ENCODE measurements at regions not wholly inside any gene's neighbourhood (a gene's known extent, or its start where the extent isn't known, plus 50 kb on each side); places are given as distances from the start of the nearest gene placed in this dataset.

DNA sequence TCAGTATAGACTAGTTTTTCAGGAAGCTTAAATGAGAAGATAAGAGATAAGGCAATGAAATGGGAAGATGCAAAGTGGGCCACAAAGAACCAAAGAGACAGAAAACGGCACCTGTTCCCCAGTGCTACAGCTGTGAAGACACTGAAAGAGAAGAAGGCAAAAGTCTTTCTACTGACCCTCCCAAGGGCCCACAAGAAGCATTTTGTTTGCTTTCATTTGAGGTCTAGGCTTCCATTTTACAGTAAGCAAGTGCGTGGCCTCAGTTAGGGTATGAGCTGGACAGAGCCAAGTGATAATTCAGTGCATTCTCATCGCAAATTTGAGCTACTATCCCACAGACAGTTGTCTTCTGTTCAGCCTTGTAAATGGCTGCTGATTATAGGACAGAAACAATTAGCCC lies 53.4 kb upstream of the STK17B start:
- no peak for DNase-seq (ENCODE audit: low spot score)

GRCh38 chr2:196225213-196225612 lies 53.8 kb upstream of the STK17B start:
- no peak for DNase-seq (ENCODE audit: low spot score)

DNA sequence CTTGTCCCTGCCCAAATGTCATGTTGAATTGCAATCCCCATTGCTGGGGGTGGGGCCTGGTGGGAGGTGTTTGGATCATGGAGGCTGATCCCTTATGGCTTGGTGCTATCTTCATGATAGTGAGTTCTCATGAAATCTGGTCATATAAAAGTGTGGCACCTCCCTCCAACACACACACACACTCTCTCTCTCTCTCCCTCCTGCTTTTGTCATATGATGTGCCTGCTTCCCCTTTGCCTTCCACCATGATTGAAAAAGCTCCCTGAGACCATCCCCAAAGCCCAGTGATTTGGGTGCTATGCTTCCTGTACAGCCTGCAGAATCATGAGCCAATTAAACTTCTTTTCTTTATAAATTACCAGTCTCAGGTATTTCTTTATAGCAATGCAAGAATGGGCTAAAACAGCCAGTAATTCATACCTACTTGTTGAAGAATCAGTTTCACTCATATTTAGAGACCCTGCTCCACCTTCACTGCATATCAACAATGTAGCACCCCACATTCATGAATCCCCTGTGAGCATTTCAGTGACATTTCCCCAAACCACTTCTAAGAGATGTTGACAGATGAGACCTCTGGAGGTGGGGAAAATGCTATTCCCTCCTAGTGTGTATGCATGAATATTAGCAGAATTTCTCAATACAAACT lies 54.8 kb upstream of the STK17B start:
- no peak for DNase-seq (ENCODE audit: low spot score)

- DNase-seq (ENCODE audit: low spot score): no peak
Measured at GRCh38 chr2:196226707-196227065, 55.3 kb upstream of the STK17B start.

GRCh38 chr2:196229013-196229412 lies 57.6 kb upstream of the STK17B start:
- no peak for DNase-seq (ENCODE audit: low spot score)

- peak; percentile 47 for DNase-seq (ENCODE audit: low spot score)
Measured at GRCh38 chr2:196230061-196230854, 58.9 kb upstream of the STK17B start.

DNA sequence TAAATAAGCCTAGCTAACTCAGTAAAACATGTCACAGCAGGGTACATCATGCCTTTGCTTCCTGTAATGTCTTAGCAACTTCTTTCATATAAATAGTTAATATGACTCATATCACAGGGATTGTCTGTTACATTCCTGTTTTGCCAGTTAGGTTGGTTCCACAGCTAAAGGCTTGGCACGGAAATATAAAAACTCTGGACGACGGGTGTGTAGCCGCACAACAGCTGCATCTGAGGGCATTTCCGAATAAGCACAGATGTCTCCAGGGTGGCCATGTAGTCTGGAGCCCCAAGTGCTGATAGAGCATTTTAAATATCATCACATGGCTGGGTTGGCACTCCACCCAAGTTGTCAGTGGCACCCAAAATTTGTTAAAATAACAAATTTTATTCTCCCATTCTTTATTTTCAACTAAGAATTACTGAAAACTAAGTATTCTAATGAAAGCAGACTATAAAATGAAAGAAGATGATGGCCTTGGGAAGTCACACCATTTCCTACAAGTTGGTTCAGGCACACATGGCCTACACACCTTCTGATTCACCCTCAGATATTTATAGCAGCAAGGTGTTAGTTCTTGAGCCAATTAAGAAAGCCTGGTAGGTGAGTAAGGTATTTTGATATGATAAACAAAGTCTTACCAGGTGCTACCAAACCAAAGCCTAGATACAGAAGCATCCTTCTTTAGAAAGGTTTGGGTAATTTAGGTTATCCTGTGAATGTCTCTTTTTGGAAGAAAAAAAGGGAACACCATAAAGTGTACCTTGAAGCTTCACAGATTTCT lies 61.8 kb upstream of the STK17B start:
- no peak for DNase-seq (ENCODE audit: low spot score)

DNA sequence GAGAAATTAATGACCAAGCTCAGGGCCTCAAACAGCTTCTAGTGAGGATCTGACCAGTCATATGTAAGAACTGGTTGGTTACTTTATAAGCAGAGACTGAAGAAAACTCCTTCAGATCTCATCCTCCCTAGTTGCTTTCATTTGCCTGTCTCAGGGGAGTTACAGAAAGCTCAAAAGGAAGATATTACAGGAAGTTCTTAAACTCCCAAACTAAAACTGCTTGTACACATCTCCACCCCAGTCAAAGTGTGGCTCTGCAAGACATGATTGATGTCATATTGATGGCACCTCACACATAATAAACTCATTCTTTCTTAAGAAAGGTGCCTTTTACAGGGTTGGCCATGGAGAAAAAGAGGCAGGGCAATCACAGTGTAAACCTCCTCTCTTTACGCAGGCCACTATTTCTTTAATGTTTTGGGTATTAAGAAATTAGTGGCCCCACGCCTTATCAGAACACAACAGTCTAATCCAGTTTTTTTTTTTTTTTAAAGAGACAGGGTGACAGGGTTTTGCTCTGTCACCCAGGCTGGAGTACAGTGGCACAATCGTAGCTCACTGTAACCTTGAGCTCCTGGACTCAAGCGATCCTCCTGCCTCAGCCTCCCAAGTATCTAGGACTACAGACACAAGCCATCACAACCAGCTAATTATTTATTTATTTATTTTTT lies 62.6 kb upstream of the STK17B start:
- peak; percentile 44 for DNase-seq (ENCODE audit: low spot score)

- peak; percentile 89 for DNase-seq (ENCODE audit: low spot score)
Measured at GRCh38 chr2:196234672-196235071, 63.3 kb upstream of the STK17B start.

DNA sequence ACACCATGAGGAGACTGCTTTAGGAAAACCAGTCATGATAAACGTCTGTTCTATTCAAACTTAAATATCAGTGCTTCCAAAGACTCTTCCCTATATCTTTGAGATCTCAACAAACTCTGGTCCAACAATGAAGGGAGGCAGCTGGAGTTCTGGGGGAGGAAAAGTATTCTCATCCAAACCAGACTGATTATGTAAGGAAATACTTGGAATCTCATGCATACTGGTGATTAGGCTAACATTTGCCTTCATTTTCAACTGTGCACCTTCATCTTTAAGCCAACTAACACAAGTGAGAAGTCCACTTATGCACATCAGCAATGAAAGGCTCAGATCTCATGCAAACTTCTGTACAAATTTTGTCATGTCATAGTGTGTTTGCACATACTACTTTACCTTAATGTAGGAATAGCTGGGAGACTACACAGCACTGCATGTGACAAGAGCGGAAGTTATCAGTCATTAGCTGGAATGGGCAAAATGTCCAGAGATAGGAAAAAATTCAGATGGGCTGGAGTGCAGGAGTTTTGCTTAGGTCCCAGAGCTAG lies 67.5 kb upstream of the STK17B start:
- no peak for DNase-seq (ENCODE audit: low spot score)

DNA sequence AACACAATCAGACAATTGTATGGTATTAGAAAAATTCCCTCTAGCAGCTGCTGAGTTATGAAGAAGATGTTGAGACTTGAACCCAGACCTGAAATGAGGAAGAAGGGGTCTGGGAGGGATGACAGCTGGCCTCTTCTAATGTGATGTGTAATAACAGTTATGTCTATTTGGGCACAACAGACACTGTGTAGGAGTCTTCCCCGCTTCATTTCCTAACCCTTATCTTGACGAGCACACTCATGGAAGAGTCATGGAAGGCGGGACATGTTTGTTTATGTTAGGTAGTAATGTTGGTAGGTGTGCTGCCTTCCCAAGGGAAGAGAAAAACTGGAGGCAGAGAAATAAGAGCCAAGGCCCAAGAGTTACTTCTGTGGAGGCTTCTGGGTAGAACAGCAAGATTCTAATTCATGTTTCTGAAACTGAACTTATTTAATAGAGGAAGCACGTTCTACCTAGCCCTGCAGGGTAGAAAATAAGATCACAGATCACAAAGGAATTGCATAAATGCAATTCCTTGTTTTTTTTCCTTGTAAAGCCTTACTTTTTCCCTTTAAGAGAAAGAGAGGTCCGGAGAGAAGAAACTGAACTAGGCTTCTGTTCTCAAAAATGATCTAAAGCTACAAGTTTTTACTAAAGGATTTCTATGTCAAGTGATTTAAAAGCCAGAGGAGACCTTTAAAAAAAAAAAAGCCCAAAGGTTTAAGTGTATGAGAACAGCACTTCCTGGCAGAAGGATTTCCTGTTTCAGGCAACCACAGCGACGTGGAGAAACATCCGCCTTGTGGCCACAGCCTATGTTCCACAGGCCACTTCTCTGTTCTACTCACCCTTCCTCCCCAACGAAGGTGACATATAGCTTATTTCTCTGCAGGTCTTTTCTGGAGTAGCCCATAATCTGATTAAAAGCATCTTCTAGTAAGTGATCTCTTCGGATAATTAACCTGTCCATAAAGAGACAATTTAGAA lies 68.5 kb upstream of the STK17B start:
- peak; percentile 93 for DNase-seq (ENCODE audit: low spot score)

DNA sequence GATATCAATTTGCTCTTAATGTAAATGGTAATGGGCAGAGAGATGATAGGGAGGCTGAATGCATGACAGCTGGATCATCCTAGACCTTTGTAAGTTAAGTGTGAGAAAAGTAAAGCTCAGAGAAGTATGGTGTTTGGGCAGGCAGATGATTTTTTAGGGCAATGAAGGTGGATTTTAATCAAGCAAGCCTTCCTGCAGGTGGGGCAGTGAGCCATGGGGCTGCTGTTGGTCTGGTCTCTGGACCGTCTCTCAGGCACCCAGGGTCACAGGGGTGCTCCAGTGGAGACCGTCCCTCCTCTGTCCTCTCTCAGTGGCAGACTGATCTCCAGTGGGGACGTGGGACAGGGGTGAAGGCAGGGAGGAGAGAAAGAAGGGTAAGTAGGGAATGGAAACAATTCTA lies 69.8 kb upstream of the STK17B start:
- no peak for DNase-seq (ENCODE audit: low spot score)

- DNase-seq (ENCODE audit: low spot score): peak; percentile 92
Measured at GRCh38 chr2:196242131-196242620, 70.8 kb upstream of the STK17B start.

- no peak for DNase-seq (ENCODE audit: low spot score)
Measured at GRCh38 chr2:196244516-196244915, 73.1 kb upstream of the STK17B start.

GRCh38 chr2:196244966-196245365 lies 73.6 kb upstream of the STK17B start:
- DNase-seq (ENCODE audit: low spot score): no peak

DNA sequence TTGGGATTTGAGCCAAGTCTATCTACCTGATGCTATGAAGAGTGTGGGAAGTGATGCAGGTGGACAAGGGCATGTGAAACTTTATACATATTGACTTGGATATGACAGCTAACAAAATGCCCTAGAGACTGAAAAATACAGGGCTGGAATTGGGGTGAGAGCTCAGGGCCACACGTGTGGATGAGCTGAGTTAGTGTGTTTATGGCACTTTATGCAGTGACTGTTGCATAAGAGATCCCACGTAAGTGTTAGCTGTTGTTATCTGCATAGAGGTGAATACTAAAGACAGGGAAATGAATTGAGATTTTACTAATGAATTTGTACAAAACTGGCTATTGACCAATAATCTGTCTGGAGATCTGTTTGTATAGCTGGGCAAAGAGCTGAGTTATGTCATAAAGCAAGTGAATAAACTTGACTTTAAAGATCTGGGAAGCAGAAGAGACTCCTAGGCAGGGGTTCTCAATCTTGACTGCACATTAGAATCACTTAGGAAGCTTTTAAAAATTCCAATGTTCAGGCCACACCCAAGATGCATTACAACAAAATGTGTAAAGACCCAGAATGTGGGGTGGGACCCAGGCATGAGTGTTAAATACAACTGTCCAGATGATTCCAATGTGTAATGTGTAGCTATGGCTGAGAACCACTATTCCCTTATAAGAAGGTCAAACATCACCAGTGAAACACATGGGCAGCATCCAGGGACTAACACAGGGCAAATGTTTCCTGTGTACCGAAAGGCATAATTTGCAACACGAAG lies 74.2 kb upstream of the STK17B start:
- no peak for DNase-seq (ENCODE audit: low spot score)

DNA sequence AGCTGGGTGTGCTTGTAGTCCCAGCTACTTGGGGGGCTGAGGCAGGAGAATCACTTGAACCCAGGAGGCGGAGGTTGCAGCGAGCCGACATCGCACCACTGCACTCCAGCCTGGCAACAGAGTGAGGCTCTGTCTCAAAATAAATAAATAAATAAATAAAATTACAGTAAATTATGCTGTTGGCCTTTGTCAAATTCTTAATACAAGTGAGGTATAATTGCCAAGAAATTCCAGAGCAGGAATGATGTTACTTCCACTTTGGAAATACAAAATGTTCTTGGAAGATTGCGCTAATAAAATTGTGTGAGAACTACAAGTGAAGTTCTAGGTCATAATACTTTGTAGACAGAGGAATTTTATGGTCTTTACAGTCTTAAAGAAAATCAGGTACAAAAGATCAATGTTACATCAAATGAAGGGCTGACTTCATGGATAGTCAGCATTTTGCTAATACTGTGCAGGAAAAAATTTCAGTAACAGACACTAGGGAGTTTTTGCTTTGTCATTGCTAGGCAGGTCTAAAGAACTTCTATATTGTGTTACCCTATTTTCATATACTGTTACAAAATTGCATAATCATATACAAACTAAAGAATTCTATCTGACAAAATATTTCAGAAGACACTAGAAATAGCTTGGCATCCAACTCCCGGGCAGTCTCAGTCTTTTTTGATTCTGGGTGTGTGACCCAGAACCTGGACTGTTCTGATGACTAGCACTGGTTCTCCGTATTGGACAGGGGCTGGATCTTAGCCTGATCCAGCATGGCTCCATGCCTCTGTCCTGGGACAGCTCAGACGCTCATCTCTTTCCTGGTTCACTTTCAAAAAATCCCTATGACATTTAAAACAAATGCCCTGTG lies 76.0 kb upstream of the STK17B start:
- DNase-seq (ENCODE audit: low spot score): no peak

DNA sequence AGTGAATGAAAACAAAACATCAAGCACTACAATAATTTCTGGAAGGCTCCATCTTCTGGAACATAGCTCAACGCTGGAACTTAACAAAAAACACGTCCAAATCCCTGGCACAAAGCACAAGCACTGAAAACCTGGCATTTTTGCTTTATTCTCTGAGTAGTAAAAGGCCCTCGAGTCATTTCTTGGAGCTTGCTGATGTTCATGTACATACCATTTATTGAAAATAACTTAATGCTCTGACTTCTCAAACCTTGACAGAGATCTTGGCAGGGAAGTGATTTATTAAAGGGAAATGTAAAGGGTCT lies 76.5 kb upstream of the STK17B start:
- no peak for DNase-seq (ENCODE audit: low spot score)

DNA sequence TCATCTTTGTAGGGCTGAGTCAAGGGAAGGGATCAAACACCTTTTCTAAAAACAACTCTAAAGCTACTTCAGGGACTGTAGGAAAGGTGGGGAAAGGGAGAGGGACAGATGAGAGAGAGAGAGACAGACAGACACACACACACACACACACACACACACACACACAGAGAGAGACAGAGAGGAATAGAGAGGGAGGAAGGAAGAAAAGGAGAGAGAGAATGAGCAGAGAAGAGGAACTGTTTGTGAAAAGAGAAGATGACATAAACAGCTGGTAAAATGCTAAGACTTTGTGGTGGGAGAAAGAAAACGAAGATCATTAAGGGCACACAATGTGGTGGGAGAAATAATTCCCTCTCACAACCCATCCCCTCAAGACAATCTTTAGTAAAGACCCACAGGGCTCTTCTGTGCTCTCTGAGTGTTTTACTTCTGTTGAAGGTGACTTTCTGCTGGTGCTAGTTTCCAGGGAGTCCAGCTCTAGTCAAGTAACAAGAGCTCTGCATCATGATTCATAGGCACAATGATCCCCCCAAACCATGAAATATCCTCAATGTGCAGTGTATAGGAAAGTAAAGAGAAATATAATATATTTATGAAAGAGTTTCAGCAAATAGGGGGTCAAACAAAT lies 77.2 kb upstream of the STK17B start:
- DNase-seq (ENCODE audit: low spot score): no peak
